Hindlimb muscle (tissue), 1 donor: ENCODE measurements at regions not wholly inside any gene's neighbourhood (a gene's known extent, or its start where the extent isn't known, plus 50 kb on each side); places are given as distances from the start of the nearest gene placed in this dataset.
"Not testable (repeated sequence)": the region's sequence is repeated elsewhere in the genome, so short reads cannot be mapped to it uniquely, and the experiment has no call there.

Experiments
- DNase-seq: peaks from one replicate; pipeline ENCODE4 v3.0.0-alpha.2; 2013

DNA sequence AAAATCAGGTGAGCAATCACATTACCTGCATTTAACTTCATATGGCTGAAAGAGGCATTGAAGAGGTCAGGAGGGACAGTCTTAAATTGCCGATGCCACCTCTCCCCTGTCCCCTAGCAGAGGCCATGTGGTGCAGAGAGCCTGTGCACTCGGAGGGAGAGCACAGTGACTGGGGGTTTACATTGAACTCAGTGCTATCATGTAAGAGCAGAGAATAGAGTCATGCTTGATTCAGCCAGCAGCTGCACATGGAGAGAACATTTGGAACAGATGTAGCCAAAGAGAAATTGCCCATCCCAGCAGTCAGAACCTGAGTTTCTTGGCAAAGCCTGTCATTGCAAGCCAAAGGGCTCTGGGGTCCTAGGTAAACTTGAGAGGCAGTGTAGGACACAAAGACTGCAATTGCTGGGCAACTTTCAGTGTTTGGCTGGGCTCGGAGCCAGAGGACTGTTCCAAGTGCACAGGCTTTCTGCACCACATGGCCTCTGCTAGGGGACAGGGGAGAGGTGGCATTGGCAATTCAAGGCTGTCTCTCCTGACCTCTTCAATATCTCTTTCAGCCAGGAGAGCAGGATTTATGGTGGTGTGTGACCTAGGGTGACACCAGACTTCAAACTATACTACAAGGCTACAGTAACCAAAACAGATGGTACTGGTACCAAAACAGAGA is 267.1 kb downstream of the REEP3 start:
- no peak for DNase-seq

DNA sequence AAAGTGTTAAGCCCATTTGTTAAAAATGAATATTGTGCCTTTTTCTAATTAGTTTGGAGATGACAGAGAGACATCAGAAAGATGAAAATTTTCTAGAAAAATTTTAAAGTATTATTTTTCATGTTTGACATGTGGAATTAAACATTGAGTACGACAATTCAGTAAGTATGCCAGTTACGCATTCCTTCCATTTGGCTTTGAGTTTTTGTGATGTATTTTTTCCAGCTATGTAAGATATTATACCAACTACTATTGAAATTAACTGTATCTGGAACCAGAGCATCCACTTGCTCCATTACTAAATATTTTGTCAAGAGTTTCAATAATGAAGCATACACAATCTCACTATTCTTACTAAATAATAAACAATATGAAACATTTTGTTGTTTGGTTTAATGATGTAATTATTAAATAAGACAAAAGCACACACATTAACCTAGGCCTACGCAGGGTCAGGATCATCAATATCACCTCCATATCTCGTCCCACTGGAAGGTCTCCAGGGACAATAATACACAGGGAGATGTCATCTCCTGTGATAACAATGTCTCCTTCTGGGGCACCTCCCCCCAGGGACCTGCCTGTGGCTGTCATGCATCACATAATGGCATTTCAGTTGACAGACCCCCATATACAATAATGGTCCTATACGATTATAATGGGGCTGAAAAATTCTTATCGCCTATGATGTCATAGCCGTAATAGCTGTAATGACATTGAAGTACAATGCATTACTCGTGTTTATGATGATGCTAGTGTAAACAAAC is 274.1 kb downstream of the REEP3 start:
- DNase-seq: peak; percentile 53

DNA sequence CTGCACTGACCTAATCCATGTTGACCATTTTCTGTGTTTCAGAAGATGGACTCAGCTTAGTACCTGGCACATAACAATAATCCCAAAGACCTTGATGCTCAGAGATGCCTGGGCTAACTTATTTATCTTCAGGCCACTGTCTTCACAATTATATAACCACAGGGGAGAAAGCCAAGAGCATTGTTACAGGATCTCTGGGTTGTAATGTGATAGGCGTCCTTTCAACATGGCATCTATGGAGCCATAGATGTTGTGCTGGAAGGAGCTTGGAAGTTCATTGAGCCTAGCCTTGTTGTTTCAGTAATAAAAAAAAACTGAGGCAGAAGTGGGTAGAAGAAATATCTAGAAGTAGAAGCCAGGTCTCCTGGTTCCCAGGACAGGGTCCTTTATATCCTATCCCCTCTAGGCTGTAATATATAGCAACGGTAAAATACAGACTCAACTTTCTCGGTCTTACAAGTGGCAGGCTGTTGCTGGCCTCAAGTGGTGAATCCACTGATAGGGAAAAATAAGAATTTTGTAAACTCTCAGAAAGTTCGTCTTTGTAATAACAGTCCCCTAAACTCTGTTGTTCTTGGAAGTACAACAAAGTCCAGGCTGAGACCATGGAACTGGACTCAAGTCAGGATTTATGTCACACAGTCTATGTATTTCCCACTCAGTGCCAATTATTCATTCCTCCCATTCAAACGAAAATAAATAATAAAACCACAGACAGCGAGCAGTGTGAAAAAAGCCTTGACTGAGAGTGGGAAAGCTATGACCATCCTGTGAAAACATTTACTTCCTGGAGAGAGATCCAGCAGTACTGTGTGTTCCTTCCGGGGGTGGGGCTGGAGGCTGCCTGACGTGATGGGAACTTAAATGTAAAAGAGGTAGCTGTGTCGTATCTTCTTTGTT is 277.6 kb downstream of the REEP3 start:
- DNase-seq: peak; percentile 63

DNA sequence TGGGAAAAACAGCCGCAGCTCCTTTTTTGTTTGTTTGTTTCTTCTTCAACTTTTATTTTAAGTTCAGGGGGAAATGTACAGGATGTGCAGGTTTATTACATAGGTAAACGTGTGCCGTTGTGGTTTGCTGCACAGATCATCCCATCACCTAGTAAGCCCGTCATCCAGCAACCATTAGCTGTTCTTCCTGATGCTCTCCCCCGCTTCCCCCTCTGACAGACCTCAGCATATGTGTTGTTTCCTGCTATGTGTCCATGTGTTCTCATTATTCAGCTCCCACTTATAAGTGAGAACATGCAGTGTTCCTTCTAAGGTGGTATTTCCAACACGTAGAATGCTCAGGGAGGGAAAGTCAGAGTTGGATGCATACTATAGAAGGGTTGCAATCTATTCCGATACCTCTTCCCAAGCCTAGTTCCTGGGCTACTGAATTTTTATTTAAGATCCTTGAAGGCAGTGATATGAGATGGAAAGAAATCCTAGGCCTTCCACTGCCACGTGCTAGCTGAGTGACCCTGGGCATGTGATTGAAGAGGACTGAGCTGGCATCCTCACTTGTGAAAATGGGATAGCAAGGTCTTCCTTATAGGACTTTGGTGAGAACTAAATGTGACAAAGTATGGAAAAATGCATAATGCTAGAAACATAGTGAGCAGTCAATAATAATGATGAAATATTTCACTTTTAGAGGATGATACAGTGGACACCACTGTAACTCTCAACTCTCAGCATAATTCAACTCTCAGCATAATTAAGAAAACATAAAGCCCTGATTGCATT is 278.5 kb downstream of the REEP3 start:
- no peak for DNase-seq

DNA sequence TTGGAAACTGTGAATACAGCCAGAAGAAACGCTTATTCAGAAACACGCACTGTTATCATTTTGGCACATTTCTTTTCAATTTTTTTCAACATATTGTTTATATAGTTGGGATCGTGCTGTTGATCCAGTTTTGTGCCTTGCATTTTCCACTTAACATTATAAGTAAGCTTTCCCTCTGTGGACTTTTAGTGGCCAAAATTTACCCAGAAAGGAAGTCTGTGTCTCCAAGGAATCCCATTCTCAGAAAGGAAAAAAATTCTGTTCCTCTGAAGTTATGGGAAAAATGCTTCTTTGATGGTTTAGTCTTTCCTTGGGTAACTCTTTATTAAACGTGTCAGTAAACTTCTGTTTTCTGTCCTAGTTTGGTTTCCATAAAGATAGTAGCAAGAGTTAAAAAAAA is 280.0 kb downstream of the REEP3 start:
- DNase-seq: no peak

DNA sequence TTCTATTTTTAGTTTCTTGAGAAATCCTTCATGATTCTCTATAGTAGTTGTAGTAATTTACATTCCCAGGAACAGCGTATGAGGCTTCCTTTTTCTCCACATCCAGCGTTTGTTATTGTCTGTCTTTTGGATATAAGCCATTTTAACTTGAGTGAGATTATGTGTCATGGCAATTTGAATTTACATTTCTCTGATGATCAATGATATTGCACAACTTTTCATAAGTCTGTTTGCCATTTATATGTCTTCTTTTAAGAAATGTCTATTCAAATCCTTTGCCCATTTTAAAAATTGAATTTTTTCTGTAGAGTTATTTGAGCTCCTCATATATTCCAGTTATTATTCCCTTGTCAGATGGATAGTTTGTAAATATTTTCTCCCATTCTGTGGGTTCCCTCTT is 285.1 kb downstream of the REEP3 start:
- DNase-seq: no peak

DNA sequence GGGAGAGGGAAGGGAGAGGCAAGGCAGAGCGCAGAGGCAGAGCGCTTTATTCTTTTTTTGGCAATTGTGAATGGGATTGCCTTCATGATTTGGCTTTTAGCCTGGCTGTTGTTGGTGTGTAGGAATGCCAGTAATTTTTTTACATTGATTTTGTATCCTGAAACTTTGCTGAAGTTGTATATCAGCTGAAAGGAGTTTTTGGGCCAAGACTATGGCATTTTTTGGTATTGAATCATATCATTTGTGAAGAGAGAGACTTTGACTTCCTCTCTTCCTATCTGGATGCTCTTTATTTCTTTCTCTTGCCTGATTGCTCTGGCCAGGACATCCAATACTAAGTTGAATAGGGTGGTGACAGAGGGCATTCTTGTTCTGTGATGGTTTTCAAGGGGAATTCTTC is 291.3 kb downstream of the REEP3 start:
- no peak for DNase-seq

DNA sequence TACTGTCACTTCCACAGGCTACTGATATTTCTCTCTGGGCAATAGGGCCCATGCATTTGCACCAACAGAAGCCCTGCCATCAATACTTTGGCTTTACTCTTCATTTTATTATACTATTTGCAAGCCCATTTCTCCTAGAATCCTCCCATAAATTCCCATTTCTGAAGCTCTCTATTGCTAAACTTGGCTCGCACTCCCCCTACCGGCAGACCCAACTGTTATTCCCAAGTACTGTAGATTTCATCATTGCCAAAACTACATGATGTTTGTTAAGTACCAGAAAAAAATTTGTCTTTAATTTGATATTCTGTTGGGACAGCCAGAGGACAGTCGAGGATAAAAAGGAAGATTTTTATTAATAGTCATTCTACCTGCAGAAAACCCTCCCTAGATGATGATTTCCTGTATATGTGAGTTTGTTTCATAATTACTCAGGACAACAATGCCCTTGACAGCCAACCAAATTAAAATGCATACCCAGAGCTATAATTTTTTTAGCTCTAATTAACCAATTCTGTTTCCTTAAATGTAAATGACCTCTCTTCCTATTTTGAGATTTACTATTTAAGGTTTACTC is 298.6 kb downstream of the REEP3 start:
- DNase-seq: peak; percentile 61

DNA sequence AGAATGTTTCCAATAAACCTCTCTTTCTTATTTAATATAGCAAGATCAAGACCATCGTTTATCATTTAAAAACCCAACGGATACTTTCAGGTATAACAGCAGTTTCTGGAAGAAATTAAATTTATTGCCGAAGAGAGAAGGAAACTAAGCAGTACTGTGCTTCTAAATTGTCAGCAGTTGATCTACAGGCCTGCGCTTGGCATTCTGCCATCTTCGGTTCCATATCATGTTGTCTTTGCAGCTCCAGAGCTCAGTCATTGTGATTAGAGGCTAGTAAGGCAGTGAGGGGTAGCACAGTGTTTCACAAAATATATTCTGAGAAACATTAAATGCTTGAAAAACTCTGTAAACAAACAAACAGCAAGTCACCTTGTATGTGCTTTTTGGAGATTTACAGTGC is 301.3 kb downstream of the REEP3 start:
- no peak for DNase-seq

DNA sequence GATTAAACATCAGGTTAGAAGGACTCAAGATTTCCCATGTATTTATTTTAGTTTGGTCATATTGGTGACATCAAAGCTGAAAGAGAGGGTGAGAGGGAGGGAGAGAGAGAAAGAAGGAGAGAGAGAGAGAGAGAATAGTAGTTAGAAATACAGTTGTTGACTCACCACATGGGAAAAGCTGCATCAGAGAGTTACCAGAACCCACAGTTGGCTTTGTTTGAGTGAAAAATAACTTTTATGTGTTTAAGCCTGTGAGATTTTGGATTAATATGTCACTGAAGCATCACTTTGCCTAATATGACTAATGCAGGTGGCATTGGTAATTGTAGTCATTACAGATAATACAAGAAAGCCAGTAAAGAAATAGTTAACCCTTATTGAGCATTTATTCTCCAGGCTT is 303.9 kb downstream of the REEP3 start:
- DNase-seq: no peak

DNA sequence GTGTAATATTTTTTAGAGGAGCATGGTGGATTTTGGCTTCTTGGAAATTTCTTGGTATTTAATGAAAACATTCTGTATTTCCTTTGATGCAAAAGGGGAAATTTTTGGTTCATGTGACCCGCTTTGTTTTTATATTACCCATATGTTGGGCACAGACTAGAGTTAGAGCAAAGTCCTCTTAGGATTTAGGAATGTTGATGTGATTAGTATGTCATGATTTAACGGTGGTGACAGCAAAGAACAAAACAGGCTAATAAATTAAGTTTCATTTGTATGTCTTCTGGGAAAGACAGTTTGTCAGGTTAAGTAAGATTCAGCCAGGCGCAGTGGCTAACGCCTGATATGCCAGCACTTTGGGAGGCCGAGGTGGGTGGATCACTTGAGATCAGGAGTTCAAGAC is 304.6 kb downstream of the REEP3 start:
- DNase-seq: no peak

DNA sequence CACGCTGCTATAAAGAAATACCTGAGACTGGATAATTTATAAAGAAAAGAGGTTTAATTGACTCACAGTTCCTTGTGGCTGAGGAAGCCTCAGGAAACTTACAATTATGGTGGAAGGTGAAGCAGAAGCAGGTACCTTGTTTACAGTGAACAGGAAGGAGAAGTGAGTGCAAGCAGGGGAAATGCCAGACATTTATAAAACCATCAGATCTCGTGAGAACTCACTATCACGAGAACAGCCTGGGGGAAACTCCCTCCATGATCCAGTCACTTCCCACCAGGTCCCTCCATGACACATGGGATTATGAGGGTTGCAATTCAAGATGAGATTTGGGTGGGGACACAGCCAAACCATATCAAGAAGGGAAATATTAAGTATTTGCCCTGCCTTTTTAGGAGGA is 305.8 kb downstream of the REEP3 start:
- DNase-seq: not testable (repeated sequence)

DNA sequence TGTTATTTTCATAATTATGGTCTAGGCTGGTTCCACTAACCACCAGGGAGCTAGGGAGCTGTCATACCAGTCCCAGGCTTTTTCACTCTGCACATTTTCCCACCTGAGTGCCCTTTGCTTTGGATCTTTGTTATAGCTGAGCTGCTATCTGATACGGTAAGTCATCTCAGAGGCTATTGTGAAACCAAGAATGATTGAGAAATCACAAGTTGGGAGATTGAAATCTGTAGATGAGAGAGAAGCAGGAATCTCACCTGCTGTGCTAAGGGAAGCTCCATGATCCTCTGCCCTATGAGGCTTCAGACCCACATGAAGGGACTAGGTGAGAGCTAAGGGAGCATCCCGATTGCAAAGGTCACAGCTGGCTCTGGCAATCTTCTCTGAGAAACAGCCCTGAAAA is 307.8 kb downstream of the REEP3 start:
- no peak for DNase-seq

DNA sequence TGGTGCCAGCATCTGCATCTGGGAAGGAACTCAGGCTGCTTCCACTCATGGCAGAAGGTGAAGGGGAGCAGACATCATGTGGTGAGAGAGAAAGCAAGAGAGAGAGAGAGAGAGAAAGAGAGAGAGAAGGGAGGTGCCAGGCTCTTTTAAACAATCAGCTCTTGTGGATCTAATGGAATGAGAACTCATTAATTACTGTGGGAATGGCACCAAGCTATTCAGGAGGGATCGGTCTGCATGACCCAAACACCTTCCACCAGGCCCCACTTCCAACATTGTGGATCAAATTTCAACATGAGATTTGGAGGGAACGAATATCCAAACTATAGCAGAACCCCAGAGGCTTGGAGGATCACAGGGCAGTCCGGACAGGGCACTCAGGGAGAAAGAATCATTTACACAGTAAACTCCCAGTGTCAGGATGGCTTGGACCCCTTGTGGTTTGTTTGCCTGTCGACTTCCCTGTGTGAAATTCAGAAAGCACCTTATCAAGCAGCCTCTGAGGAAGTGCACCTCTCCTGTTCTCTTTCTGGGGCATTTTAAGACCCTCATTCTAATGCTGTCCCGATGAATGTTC is 308.5 kb downstream of the REEP3 start:
- DNase-seq: no peak

DNA sequence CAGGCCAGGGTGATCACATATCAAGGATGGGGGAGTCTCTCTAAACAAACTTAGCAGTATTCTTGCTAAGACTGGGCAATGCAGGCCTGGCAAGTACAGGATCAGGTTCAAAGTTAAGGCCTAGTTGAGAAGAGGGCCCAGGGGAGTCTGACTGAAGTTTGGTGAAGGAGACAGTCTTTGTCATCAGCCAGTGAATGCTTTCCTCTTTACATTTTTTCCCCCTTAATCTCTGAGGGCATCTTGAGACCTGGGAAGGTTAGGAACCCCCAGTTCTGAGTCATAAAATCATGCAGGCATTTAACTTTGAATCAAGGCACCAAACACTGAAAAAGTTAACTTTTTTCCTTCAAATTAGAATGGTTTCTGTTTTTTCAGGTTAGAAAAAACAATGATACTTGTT is 311.5 kb downstream of the REEP3 start:
- no peak for DNase-seq

DNA sequence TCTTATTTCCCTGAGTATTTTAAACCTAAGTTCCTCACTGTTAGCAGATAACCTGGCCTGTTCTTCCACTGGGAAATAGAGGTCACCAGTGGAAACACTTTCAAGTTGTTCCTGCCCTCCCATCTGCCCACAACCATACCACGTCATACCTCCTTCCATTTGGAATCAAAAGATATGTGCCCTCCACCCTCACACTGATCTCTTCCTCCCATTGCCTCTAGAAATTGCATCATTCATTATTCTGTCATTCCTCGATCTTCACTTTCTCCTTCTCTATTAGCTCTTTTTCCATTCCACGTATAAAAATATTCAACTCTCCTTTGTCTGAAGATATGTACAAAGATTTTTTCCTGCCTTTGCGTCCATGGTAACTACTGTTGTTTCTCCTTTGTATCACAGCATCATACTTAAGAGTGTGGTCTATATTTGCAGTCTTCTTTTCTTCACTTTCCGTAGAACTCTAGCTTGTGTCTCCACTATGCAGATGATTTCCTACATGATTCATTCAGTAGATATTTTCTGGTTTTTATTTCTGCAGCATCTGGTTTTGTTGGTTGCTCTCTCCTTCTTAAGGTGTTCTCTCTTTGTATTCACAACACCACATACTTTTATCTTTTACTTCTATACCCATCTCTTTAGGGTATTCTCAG is 312.3 kb downstream of the REEP3 start:
- no peak for DNase-seq

DNA sequence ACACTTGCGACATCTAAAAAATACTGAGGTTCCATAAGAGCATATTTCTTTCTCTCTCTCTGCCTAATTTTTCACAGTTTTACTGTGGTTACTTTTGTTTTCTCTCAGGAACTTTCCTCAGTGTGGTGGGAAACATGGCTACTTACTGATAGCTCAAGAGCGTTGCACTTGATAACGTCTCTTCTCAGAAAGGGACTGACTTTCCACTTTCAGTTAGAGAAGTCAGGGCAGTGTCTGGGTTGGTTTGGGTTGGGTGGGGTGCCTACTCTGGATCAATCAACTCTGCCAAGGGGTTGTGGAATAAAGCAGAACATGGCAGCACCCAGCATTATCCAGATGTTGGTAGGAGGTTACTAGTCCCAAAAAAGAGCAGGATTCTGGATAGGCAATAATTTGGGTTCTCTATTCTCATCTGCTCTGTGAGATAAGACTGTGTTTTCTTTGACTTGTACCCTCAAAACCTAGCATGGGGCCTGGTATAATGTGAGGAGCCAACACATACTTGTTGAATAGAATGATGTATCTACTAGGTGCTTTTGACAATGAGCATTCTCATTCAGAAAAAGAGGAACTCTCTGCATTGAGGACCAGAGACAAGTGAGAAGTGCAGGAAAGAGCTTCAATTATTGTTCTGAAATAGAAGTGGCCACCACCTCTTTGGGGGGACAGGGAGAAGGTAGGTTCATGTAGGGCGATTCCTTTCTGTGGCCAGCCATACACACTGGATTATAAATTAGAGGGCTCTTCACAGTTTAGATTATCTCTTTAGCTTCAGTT is 315.7 kb downstream of the REEP3 start:
- no peak for DNase-seq

DNA sequence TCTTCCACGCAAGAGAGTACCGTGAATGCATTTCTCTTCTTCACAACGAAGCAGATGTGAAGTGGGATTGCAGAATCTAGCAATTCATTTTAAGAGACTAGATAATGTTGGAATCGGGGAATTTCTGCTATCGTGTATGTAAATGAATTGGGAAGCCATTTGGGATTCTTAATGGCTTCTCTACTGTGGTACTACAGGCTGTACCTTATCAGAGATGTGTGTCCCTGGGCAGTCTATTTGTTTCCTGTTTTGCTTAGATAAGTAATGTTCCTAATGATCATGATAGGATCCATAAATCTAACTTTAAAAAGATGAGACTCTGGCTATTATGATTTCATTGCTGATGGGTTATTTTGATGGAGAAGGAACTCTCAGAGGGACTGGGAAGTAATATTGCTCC is 320.6 kb downstream of the REEP3 start:
- DNase-seq: no peak

DNA sequence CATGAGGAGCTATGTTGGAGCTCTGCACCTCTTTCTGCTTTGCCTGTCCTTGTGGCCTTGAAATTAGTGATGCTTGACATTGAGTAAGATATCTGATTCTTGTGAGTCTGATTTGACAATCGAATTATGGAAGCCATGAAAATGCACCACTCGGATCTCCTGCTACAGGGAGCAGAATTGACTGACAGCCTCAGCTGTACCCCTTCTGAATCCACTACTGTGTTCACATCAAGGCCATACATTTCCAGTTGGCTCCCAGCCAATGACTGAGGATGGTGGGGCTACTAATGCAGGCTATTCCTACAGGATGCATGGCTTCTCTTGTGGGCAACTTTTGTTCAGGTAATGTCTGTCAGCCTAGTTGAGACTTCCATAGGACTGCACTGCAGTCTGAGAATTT is 321.9 kb downstream of the REEP3 start:
- DNase-seq: no peak

DNA sequence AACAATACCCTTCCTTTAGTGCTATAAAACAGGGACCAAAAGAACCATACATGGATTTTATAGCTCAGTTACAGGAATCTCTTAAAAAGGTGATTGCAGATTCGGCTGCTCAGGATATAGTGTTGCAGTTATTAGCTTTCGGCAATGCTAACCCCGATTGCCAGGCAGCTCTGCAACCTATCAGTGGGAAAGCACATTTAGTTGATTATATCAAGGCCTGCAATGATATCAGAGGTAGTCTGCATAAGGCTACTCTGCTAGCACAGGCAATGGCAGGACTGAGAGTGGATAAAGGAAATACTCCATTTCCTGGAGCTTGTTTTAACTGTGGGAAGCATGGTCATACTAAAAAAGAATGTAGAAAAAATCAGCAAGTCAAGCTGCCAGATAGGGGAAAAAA is 327.7 kb downstream of the REEP3 start:
- not testable (repeated sequence) for DNase-seq

DNA sequence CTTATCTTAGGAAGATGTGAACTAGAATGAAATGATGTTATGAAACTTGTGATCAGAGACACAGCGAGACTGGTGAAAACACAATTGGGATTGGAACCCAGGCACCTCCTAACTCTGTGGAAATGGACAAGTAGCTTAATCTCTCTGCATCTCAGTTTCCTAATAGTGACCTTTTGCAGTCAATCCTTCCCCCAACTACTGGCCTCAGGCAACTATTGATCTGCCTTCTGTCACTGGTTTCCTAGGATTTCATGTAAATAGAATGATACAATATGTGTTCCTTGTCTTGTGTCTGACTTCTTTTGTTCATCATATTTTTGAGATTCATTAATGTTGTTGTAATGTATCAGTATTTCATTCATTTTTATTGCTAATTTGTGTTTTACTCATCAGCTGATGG is 341.7 kb downstream of the REEP3 start:
- no peak for DNase-seq
